K562 (cell line): ENCODE measurements at regions not wholly inside any gene's neighbourhood (a gene's known extent, or its start where the extent isn't known, plus 50 kb on each side); places are given as distances from the start of the nearest gene placed in this dataset.
A peak's percentile ranks its signal among the peaks of the same experiment; 100 is the strongest.

ENCODE experiments used
- ATAC-seq: fragments of 200-7000 bp; cut with Tn5 transposase; 3 replicates; pipeline ENCODE4 v1.9.1; 2020; ENCODE audit warnings: moderate library complexity
- BruUV-seq: library from RNA; stranded (reverse); fragments of 400-500 nt; replicated peaks from 2 replicates; lab custom pipeline; 2021; lab: Mats Ljungman, UMichigan
- CTCF ChIA-PET: fragments of 300-600 bp; formaldehyde crosslinking; extraction: SDS; loops from one replicate; lab custom pipeline; 2021; ENCODE audit warnings: low intra/inter-chr PET ratio; lab: Yijun Ruan, JAX
- POLR2A ChIA-PET: fragments of 300-600, 350-650 bp; sonication (Branson Sonifier 250); formaldehyde crosslinking; extraction: SDS; loops from one replicate; lab custom pipeline; 2021; ENCODE audit warnings: antibody characterized with exemption, inconsistent platforms; lab: Yijun Ruan, JAX
- DNase-seq, 4 experiments: peaks; one replicate each; pipeline versions ENCODE4 v3.0.0 to v3.0.0-alpha.2; 2011 to 2018; ENCODE audit warnings: low spot score in 3 of 4, mixed read lengths in 3 of 4; ENCODE audit errors: extremely low read depth in 1 of 4
- FAIRE-seq: peaks from 2 replicates; lab custom pipeline; 2011; peaks lifted over from hg19 to GRCh38; lab: Jason Lieb, UNC
- H2AFZ ChIP-seq: 2 replicates; pipeline ENCODE4 v1.6.0; 2011; ENCODE audit warnings: low read depth, low read length, control low read depth, inconsistent platforms
- H3K27ac ChIP-seq: fragments of 200-600 bp; 3 replicates; pipeline ENCODE4 v1.8.0; 2011; ENCODE audit warnings: low read depth, mild to moderate bottlenecking, control low read depth, inconsistent platforms, low read length, moderate library complexity, mixed read lengths; ENCODE audit errors: extremely low read depth
- H3K27me3 ChIP-seq, 2 experiments: fragments of 300-600 bp in 1 of 2; 2 replicates in 1 of 2; 3 replicates in 1 of 2; pipeline versions ENCODE4 v1.6.0 to v1.8.0; 2011; ENCODE audit warnings: inconsistent platforms in 2 of 2, low read length in 2 of 2, mild to moderate bottlenecking in 1 of 2, mixed read lengths in 1 of 2, moderate library complexity in 1 of 2; ENCODE audit not compliant: control insufficient read depth in 2 of 2, insufficient read depth in 2 of 2
- H3K36me3 ChIP-seq: fragments of 300-600 bp; 3 replicates; pipeline ENCODE4 v1.8.0; 2011; ENCODE audit warnings: mild to moderate bottlenecking, low read length, inconsistent platforms; ENCODE audit not compliant: control insufficient read depth, insufficient read depth
- H3K4me1 ChIP-seq, 2 experiments: fragments of 200-600 bp in 1 of 2; replicated peaks in 1 of 2; 2 replicates in 1 of 2; 3 replicates in 1 of 2; pipeline versions ENCODE4 v1.5.1 to v1.8.0; 2011; ENCODE audit warnings: inconsistent platforms in 2 of 2, low read length in 2 of 2, mild to moderate bottlenecking in 1 of 2, mixed read lengths in 1 of 2, moderate library complexity in 1 of 2; ENCODE audit not compliant: control insufficient read depth in 2 of 2, insufficient read depth in 2 of 2
- H3K4me2 ChIP-seq: 2 replicates; pipeline ENCODE4 v1.6.1; 2011; ENCODE audit warnings: low read length, control low read depth, inconsistent platforms, mixed read lengths; ENCODE audit not compliant: insufficient read depth
- H3K4me3 ChIP-seq: fragments of 200-600 bp; sonication (generic), shearing (Covaris generic); 2 replicates; pipeline ENCODE4 v1.5.1; 2016; ENCODE audit warnings: control low read depth, inconsistent platforms
- H3K79me2 ChIP-seq: fragments of 200-600 bp; 3 replicates; pipeline ENCODE4 v1.8.0; 2011; ENCODE audit warnings: low read length, inconsistent platforms; ENCODE audit not compliant: control insufficient read depth, insufficient read depth
- H3K9ac ChIP-seq, 2 experiments: 2 replicates each; pipeline versions ENCODE4 v1.6.0 to v1.6.1; 2011; ENCODE audit warnings: low read depth in 2 of 2, low read length in 2 of 2, control low read depth in 1 of 2, inconsistent platforms in 1 of 2, mild to moderate bottlenecking in 1 of 2, mixed read lengths in 1 of 2; ENCODE audit not compliant: insufficient read depth in 1 of 2
- H3K9me1 ChIP-seq: one replicate; pipeline ENCODE4 v1.6.0; 2011; ENCODE audit warnings: inconsistent platforms, mild to moderate bottlenecking, low read length, moderate library complexity; ENCODE audit not compliant: control insufficient read depth, insufficient read depth
- H3K9me3 ChIP-seq: replicated peaks from 2 replicates; pipeline ENCODE4 v1.5.1; 2011; ENCODE audit warnings: low read depth, low read length, inconsistent platforms; ENCODE audit not compliant: control insufficient read depth, insufficient read depth
- H4K20me1 ChIP-seq: replicated peaks from 2 replicates; pipeline ENCODE4 v1.6.1; 2011; ENCODE audit warnings: low read length, inconsistent platforms, mixed read lengths; ENCODE audit not compliant: control insufficient read depth, insufficient read depth
- ATF7 ChIP-seq: fragments of 450-650 bp; IDR thresholded peaks from 2 replicates; pipeline ENCODE4 v1.7.1; 2014; ENCODE audit warnings: mild to moderate bottlenecking, moderate library complexity
- CEBPG ChIP-seq, 3 experiments: fragments of 200-800 bp in 1 of 3; sonication (Bioruptor generic) in 1 of 3; sonication (generic) in 1 of 3; formaldehyde crosslinking in 1 of 3; IDR thresholded peaks in 2 of 3; conservative IDR thresholded peaks in 1 of 3; 2 replicates each; pipeline versions ENCODE4 v1.6.1 to v1.8.0; 2016 to 2022; ENCODE audit warnings: missing compliant biosample characterization in 2 of 3, missing genetic modification characterization in 2 of 3, mild to moderate bottlenecking in 1 of 3, missing genetic modification reagents in 1 of 3
- FOSL1 ChIP-seq: fragments of 200-800 bp; sonication (Bioruptor generic); conservative IDR thresholded peaks from 2 replicates; pipeline ENCODE4 v1.6.1; 2016; ENCODE audit warnings: missing genetic modification characterization, missing compliant biosample characterization
- FOXA1 ChIP-seq: fragments of 450-650 bp; IDR thresholded peaks from 2 replicates; pipeline ENCODE4 v1.6.1; 2016; ENCODE audit warnings: mild to moderate bottlenecking, borderline replicate concordance
- FOXA3 ChIP-seq, 2 experiments: fragments of 450-650 bp in 1 of 2; sonication (generic) in 1 of 2; formaldehyde crosslinking; IDR thresholded peaks in 1 of 2; conservative IDR thresholded peaks in 1 of 2; 2 replicates each; pipeline versions ENCODE4 v1.4.0 to v1.8.0; 2020 to 2022; ENCODE audit warnings: mild to moderate bottlenecking in 2 of 2, missing genetic modification reagents in 1 of 2
- FOXK2 ChIP-seq, 2 experiments: fragments of 450-650 bp; IDR thresholded peaks in 1 of 2; conservative IDR thresholded peaks in 1 of 2; 2 replicates each; pipeline ENCODE4 v1.6.1; 2016; ENCODE audit warnings: low read depth in 2 of 2, mild to moderate bottlenecking in 1 of 2
- MAFG ChIP-seq: fragments of 450-650 bp; conservative IDR thresholded peaks from 2 replicates; pipeline ENCODE4 v1.6.1; 2016; ENCODE audit warnings: missing genetic modification characterization, missing compliant biosample characterization
- MYC ChIP-seq, 2 experiments: fragments of 250-450 bp in 1 of 2; sonication (Bioruptor Pico) in 1 of 2; IDR thresholded peaks; 2 replicates each; pipeline versions ENCODE4 v1.5.1 to v1.6.1; 2012 to 2021; ENCODE audit warnings: low read depth in 2 of 2, borderline replicate concordance in 1 of 2, improper control_type of control experiment in 1 of 2, low read length in 1 of 2, mild to moderate bottlenecking in 1 of 2, moderate library complexity in 1 of 2
- NR2C1 ChIP-seq, 2 experiments: fragments of 450-650 bp; IDR thresholded peaks; 2 replicates each; pipeline ENCODE4 v1.6.1; 2017; ENCODE audit warnings: mild to moderate bottlenecking in 2 of 2, antibody characterized with exemption in 1 of 2, inconsistent platforms in 1 of 2, missing compliant biosample characterization in 1 of 2, missing genetic modification characterization in 1 of 2
- PTTG1 ChIP-seq: fragments of 450-650 bp; IDR thresholded peaks from 2 replicates; pipeline ENCODE4 v1.6.1; 2016; ENCODE audit warnings: low read depth, mild to moderate bottlenecking, missing genetic modification characterization, missing compliant biosample characterization
- RAD21 ChIP-seq, 2 experiments: fragments of 250-450 bp in 1 of 2; fragments of 450-650 bp in 1 of 2; sonication (Bioruptor Pico) in 1 of 2; formaldehyde crosslinking in 1 of 2; IDR thresholded peaks in 1 of 2; conservative IDR thresholded peaks in 1 of 2; 2 replicates each; pipeline versions ENCODE4 v1.4.0 to v1.8.0; 2020 to 2022; ENCODE audit warnings: mild to moderate bottlenecking in 2 of 2, moderate library complexity in 1 of 2
- RFX7 ChIP-seq: fragments of 250-450 bp; sonication (Bioruptor Pico); IDR thresholded peaks from 2 replicates; pipeline ENCODE4 v1.5.1; 2021; ENCODE audit warnings: mild to moderate bottlenecking
- SMAD4 ChIP-seq: fragments of 250-450 bp; sonication (Bioruptor Pico); conservative IDR thresholded peaks from 2 replicates; pipeline ENCODE4 v1.8.0; 2021; ENCODE audit warnings: inconsistent platforms, mild to moderate bottlenecking, moderate library complexity
- SPI1 ChIP-seq: IDR thresholded peaks from 2 replicates; pipeline ENCODE4 v1.6.1; 2011; ENCODE audit warnings: low read depth, low read length, control low read depth, borderline replicate concordance
- TRIM24 ChIP-seq, 2 experiments: fragments of 450-650 bp; IDR thresholded peaks; 2 replicates each; pipeline ENCODE4 v1.6.1; 2016
- ZNF75A ChIP-seq: fragments of 450-650 bp; formaldehyde crosslinking; IDR thresholded peaks from 2 replicates; pipeline ENCODE4 v1.4.0; 2020; ENCODE audit warnings: mild to moderate bottlenecking
- WGBS: fragments of 100-300 bp; shearing (Covaris generic); methylation state at CpG from one replicate; pipeline ENCODE4 v1.1.6; 2016; ENCODE audit warnings: low coverage, mixed read lengths; ENCODE audit not compliant: insufficient coverage; ENCODE audit errors: missing lambda C conversion rate; 5-methylcytosine and 5-hydroxymethylcytosine counted together
- in situ Hi-C: fragments of 300-500 bp; cut with MboI; formaldehyde crosslinking; loops from 4 replicates; pipeline ENCODE4 v1.15.0; 2018; ENCODE audit warnings: inconsistent platforms, mixed read lengths
- intact Hi-C: fragments of 100-400 bp; cut with micrococcal nuclease; formaldehyde crosslinking; loops from 2 replicates; pipeline ENCODE4 v1.14.2; 2022
- TF ChIP-seq, protein P1 (sequence below): sonication (generic); formaldehyde crosslinking; IDR thresholded peaks from 2 replicates; pipeline ENCODE4 v1.9.0; 2022; ENCODE audit warnings: mild to moderate bottlenecking, missing genetic modification reagents
- TF ChIP-seq, protein P2 (sequence below): fragments of 450-650 bp; formaldehyde crosslinking; IDR thresholded peaks from 2 replicates; pipeline ENCODE4 v1.4.0; 2020; ENCODE audit warnings: mild to moderate bottlenecking, moderate library complexity

DNA sequence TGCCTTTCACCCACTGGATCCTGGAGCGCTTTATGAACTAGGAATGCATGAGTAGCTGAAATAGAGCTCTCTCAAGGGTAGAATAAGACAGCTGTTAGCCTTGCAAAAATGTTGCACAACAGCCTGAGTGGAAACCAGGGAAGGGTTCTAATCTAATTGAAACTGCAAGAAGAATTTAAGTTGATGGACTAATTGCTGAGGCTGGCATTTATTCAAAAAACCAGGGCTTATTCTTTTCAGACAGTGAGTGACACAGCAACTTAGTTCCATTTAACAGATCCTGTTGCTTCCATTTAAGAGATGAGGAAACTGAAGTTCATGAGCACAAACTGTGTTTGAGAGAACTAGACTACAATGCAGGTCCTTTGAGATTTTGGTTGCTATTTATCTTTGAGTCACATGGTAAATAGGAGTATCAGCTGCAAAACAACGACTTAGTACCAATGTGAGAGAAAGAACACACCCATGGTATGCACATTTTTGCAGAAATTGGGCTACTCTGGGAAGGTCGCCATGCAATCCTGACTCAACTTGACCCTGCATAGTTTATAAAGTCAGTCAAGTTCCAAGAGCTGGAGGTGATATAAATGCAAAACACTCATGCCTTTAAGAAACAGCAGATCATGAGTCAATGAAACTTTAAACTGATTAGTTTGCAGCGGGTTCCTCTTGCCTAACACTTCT lies 76.4 kb upstream of the PARD3B start (continued):
- TF ChIP-seq FOSL1 (0 out of 2 replicates have a peak, but pooled peaks have one; percentile 5), CEBPG (CRISPR knock-in tag; IDR thresholded peaks at IDR 0.05) (no peak), CEBPG (tag; conservative IDR thresholded peaks at IDR 0.05 in 1 of 2, IDR thresholded peaks at IDR 0.05 in 1 of 2) (peak; percentile 30 to 48; a peak in 3 of 4 replicates), FOXK2 (conservative IDR thresholded peaks at IDR 0.05 in 1 of 2, IDR thresholded peaks at IDR 0.05 in 1 of 2; ENCODE audit: low read depth in 2 of 2) (no peak), MAFG (peak; percentile 75), PTTG1 (0 out of 2 replicates have a peak, but pooled peaks have one; percentile 9), SMAD4 (CRISPR knock-in tag) (0 out of 2 replicates have a peak, but pooled peaks have one; percentile 26), FOXA3 (CRISPR knock-in tag; conservative IDR thresholded peaks at IDR 0.05 in 1 of 2, IDR thresholded peaks at IDR 0.05 in 1 of 2) (0 out of 4 replicates have a peak, but pooled peaks of 1 of the 2 experiments have one; percentile 21), FOXA1 (no peak)
- TF ChIP-seq, protein P1, sequence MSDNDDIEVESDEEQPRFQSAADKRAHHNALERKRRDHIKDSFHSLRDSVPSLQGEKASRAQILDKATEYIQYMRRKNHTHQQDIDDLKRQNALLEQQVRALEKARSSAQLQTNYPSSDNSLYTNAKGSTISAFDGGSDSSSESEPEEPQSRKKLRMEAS (CRISPR knock-in tag): no peak
- TF ChIP-seq, all 486 proteins: peak for 11

DNA sequence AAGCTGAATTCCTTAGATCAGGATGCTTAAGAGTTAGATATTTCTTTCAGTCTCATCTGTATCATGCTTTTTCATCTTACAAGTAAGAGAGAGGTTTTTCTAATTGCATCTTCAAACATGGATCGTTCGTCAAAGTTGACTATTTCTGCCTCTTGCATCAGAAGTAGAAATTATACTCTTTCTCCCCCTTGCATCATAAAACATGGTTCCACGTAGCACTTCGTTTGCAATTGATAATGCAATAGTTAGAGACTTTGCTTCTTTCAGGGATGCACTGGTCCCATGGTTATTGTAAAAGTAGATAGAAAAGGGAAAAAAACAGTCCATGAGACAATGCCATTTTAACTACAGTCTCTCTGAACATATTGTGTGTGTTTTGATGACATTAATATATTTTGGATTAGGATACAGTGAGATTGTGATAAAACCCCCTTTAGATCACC lies 75.1 kb upstream of the PARD3B start:
- peak overlapping the region; percentile 36; the same call in 1 of the 3 replicates for H3K27ac ChIP-seq
- no TSS peak for BruUV-seq
- no peak overlapping the region for H3K9ac ChIP-seq
- POLR2A ChIA-PET: interaction anchor here (1.8 kb wide), 1 partner anchor 14 kb away, joined by 5 read pairs; no protein-coding TSS in a partner anchor
- WGBS: 0% methylated on average over 4 of the region's 4 CpGs
- H4K20me1 ChIP-seq: no peaks in the 10 kb centered on the region
- H3K9me3 ChIP-seq: no peaks in the 10 kb centered on the region
- H3K4me2 ChIP-seq: no peak overlapping the region
- H3K79me2 ChIP-seq: no peaks in the 10 kb centered on the region
- H3K4me1 ChIP-seq: peaks cover 0 to 17% of the 10 kb centered on the region in 2 experiments; a peak in 3 of 5 replicates
- ATAC-seq: peak; percentile 56
- no peak for DNase-seq
- in situ Hi-C loops (no loop called here), intact Hi-C loops (loop anchor here (10.0 kb wide), 1 partner anchor 145 kb away; no protein-coding TSS in a partner anchor)
- H3K4me3 ChIP-seq: no peak overlapping the region
- no peak for FAIRE-seq
- no peaks in the 10 kb centered on the region for H3K9me1 ChIP-seq
- H2AFZ ChIP-seq: no peak overlapping the region
- CTCF ChIA-PET: no interaction called here
- H3K36me3 ChIP-seq: no peaks in the 10 kb centered on the region
- no peaks in the 10 kb centered on the region for H3K27me3 ChIP-seq
- TF ChIP-seq NR2C1 (IDR thresholded peaks at IDR 0.05) (no peak), NR2C1 (tag; IDR thresholded peaks at IDR 0.05) (peak; percentile 36; the same call in 1 of the 2 replicates), RAD21 (CRISPR knock-in tag; conservative IDR thresholded peaks at IDR 0.05 in 1 of 2, IDR thresholded peaks at IDR 0.05 in 1 of 2) (peak in 1 of 2 experiments; percentile 33; a peak in 1 of 4 replicates), ATF7 (peak; percentile 90), SPI1 (no peak), RFX7 (no peak), TRIM24 (IDR thresholded peaks at IDR 0.05) (peak; percentile 99), ZNF75A (CRISPR knock-in tag) (0 out of 2 replicates have a peak, but pooled peaks have one; percentile 5), MYC (IDR thresholded peaks at IDR 0.05; ENCODE audit: low read depth, low read length) (peak; percentile 60), MYC (CRISPR knock-in tag; IDR thresholded peaks at IDR 0.05; ENCODE audit: borderline replicate concordance, low read depth) (no peak)
- TF ChIP-seq, protein P2, sequence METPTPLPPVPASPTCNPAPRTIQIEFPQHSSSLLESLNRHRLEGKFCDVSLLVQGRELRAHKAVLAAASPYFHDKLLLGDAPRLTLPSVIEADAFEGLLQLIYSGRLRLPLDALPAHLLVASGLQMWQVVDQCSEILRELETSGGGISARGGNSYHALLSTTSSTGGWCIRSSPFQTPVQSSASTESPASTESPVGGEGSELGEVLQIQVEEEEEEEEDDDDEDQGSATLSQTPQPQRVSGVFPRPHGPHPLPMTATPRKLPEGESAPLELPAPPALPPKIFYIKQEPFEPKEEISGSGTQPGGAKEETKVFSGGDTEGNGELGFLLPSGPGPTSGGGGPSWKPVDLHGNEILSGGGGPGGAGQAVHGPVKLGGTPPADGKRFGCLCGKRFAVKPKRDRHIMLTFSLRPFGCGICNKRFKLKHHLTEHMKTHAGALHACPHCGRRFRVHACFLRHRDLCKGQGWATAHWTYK (CRISPR knock-in tag): 0 out of 2 replicates have a peak, but pooled peaks have one; percentile 9
